ENCODE measurements at regions not wholly inside any gene's neighbourhood (a gene's known extent, or its start where the extent isn't known, plus 50 kb on each side); places are given as distances from the start of the nearest gene placed in this dataset.

- TF ChIP-seq, protein P1, sequence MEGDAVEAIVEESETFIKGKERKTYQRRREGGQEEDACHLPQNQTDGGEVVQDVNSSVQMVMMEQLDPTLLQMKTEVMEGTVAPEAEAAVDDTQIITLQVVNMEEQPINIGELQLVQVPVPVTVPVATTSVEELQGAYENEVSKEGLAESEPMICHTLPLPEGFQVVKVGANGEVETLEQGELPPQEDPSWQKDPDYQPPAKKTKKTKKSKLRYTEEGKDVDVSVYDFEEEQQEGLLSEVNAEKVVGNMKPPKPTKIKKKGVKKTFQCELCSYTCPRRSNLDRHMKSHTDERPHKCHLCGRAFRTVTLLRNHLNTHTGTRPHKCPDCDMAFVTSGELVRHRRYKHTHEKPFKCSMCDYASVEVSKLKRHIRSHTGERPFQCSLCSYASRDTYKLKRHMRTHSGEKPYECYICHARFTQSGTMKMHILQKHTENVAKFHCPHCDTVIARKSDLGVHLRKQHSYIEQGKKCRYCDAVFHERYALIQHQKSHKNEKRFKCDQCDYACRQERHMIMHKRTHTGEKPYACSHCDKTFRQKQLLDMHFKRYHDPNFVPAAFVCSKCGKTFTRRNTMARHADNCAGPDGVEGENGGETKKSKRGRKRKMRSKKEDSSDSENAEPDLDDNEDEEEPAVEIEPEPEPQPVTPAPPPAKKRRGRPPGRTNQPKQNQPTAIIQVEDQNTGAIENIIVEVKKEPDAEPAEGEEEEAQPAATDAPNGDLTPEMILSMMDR (IDR thresholded peaks at IDR 0.05): no peak
- no peak for TF ChIP-seq POLR2A (IDR thresholded peaks at IDR 0.05)
Measured at GRCh38 chr10:44279426-44280126, 105.3 kb downstream of the CXCL12 start.

Measured in transverse colon (tissue), 3 donors.